ENCODE measurements at regions not wholly inside any gene's neighbourhood (a gene's known extent, or its start where the extent isn't known, plus 50 kb on each side); places are given as distances from the start of the nearest gene placed in this dataset.
A peak's percentile ranks its signal among the peaks of the same experiment; 100 is the strongest.

DNA sequence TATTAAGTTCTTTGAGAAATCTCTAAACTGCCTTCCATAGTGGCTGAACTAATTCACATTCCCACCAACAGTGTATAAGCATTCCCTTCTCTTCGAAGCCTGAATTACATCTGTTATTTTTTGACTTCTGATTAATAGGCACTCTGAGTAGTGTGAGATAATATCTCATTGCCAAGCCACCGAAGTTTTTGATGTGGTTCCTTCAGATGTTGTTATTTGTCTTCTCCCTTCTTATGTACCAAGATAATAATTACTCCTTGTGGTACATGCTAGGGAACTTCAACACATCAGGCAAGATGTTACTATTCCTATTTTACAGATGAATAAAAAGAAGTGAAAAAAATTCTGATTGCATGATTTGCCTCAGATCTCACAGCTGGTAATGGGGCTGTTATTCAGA, 70.9 kb downstream of the KCTD12 start:
- WGBS, 2 donors, result 70 to 85% methylated on average over 2 of the region's 2 CpGs
- DNase-seq, result no peak
- Histone ChIP-seq H3K27me3 (no peaks in the 10 kb centered on the region), H3K36me3 (no peaks in the 10 kb centered on the region), H3K27ac (no peak overlapping the region), H3K4me3 (no peak overlapping the region), H3K4me1 (peaks cover 0 to 11% (median 4%) of the 10 kb centered on the region in 4 donors), H3K9me3 (peaks cover 0 to 2% (median 0%) of the 10 kb centered on the region in 4 donors)
- TF ChIP-seq POLR2AphosphoS5 (IDR thresholded peaks at IDR 0.05) (no peak), POLR2A (IDR thresholded peaks at IDR 0.05) (no peak), EP300 (IDR thresholded peaks at IDR 0.05) (no peak)
- TF ChIP-seq, protein P1, sequence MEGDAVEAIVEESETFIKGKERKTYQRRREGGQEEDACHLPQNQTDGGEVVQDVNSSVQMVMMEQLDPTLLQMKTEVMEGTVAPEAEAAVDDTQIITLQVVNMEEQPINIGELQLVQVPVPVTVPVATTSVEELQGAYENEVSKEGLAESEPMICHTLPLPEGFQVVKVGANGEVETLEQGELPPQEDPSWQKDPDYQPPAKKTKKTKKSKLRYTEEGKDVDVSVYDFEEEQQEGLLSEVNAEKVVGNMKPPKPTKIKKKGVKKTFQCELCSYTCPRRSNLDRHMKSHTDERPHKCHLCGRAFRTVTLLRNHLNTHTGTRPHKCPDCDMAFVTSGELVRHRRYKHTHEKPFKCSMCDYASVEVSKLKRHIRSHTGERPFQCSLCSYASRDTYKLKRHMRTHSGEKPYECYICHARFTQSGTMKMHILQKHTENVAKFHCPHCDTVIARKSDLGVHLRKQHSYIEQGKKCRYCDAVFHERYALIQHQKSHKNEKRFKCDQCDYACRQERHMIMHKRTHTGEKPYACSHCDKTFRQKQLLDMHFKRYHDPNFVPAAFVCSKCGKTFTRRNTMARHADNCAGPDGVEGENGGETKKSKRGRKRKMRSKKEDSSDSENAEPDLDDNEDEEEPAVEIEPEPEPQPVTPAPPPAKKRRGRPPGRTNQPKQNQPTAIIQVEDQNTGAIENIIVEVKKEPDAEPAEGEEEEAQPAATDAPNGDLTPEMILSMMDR (IDR thresholded peaks at IDR 0.05), result no peak
- intact Hi-C loops (cut with DNase I), result no loop called here

DNA sequence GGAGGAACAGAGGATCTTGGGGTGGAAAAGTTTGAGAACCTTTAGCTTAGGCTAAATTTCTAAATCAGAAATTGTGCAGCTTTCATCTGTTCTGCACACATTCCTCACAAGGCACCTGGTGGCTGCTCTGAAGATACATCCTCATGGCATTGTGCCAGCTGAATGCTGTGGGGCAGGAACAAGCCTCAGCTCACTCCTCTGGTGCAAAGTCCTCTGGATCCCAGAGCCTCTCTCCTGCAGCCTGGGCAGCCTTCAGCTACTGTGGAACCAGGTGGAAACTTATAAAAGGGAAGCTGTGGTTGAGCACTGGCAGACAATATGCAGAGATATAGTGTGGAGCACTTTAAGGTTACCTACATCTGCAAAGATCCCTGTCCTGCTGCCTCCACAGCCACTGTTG, 72.3 kb downstream of the KCTD12 start:
- no peak overlapping the region for H3K27ac ChIP-seq
- H3K4me3 ChIP-seq, result no peak overlapping the region
- no peaks in the 10 kb centered on the region for H3K36me3 ChIP-seq
- no peak for TF ChIP-seq POLR2AphosphoS5 (IDR thresholded peaks at IDR 0.05)
- no peak for TF ChIP-seq POLR2A (IDR thresholded peaks at IDR 0.05)
- TF ChIP-seq, protein P1 (IDR thresholded peaks at IDR 0.05), result no peak
- TF ChIP-seq EP300 (IDR thresholded peaks at IDR 0.05), result no peak
- no peak for DNase-seq
- intact Hi-C loops (cut with DNase I), result no loop called here
- no peaks in the 10 kb centered on the region for H3K27me3 ChIP-seq
- H3K4me1 ChIP-seq, result peaks cover 0 to 11% (median 4%) of the 10 kb centered on the region in 4 donors
- peaks cover 0 to 2% (median 0%) of the 10 kb centered on the region in 4 donors for H3K9me3 ChIP-seq

DNA sequence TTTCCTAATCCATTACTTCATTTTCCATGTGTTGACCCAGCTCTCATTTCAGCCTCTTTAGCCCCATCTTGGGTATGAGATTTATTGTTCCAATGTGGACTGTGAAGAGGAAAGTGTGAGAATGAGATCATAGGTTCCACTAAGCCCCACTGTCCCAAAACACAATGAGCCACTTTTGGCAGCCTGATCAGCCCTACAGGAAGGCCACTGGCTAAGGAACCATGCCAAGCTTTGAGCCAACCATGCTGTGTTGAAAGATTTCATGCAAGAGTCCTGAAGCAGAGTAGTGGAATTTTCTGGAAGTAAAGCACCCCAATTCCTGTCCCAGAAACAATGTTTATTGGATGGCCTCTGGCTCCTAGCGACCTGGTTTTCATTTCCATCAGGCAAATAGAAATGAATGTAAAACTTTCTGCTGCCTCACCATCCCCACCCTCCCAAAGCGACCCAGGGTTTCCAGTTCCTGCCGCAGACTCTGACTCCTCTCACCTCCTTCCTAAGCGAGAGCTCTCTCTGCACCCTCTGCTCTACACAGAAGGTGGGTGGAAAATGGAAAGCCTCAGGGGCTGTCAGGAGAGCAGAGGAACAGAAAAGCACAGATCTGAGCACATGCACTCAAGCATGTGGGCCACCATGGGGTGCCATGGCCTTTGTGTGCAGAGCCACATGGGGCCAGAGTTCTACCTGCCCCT, 73.1 kb downstream of the KCTD12 start:
- intact Hi-C loops (cut with DNase I), result no loop called here
- 84 to 90% methylated on average over 4 of the region's 4 CpGs for WGBS, 2 donors
- no peaks in the 10 kb centered on the region for H3K36me3 ChIP-seq
- H3K4me1 ChIP-seq, result peaks cover 0 to 11% (median 4%) of the 10 kb centered on the region in 4 donors
- TF ChIP-seq EP300 (IDR thresholded peaks at IDR 0.05) (no peak), POLR2AphosphoS5 (IDR thresholded peaks at IDR 0.05) (no peak), POLR2A (IDR thresholded peaks at IDR 0.05) (no peak)
- TF ChIP-seq, protein P1 (IDR thresholded peaks at IDR 0.05), result no peak
- no peak for DNase-seq
- no peaks in the 10 kb centered on the region for H3K27me3 ChIP-seq
- H3K4me3 ChIP-seq, result no peak overlapping the region
- H3K9me3 ChIP-seq, result peaks cover 0 to 5% (median 0%) of the 10 kb centered on the region in 4 donors
- no peak overlapping the region for H3K27ac ChIP-seq

DNA sequence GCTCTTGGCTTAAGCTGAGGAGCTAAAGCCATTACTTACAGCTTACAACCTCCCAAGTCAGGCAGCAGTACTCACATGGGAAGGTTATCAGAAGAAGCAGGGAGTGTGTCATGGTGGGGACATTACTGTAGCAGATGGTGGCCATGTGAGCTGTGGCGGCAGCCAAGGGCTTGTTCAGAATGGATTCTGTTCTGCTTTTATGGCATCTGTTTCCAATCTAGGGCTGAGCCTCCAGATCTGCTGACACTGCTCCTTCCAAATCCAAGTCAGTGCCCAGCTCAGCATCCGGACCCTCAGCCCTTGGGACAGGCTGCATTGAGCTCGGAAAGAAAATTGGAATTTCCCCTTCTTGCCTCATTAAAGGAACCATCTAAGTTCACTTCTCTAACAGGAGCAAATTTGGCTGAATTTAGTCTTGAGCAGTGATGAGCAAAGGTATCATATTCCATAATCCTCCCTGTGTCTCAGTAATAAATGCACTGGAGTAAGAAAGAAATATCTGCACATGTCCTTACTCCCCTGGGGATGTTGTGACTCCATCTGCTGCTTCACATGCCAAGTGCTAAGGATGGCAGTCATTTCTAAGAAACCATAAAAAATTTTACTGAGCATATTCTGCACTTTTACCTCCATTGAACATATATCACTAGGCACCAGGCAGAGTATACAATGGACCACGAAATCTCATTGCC, 73.9 kb downstream of the KCTD12 start:
- no peaks in the 10 kb centered on the region for H3K36me3 ChIP-seq
- DNase-seq, result peak; percentile 70
- intact Hi-C loops (cut with DNase I), result no loop called here
- H3K9me3 ChIP-seq, result peaks cover 0 to 6% (median 0%) of the 10 kb centered on the region in 4 donors
- TF ChIP-seq, protein P1 (IDR thresholded peaks at IDR 0.05), result no peak
- TF ChIP-seq POLR2AphosphoS5 (IDR thresholded peaks at IDR 0.05) (peak in 1 of 4 donors; percentile 38), EP300 (IDR thresholded peaks at IDR 0.05) (no peak), POLR2A (IDR thresholded peaks at IDR 0.05) (no peak)
- H3K4me3 ChIP-seq, result no peak overlapping the region
- H3K4me1 ChIP-seq, result peaks cover 0 to 11% (median 4%) of the 10 kb centered on the region in 4 donors
- H3K27ac ChIP-seq, result peak overlapping the region in 2 of 4 donors; percentile 3 to 15
- no peaks in the 10 kb centered on the region for H3K27me3 ChIP-seq
- WGBS, 2 donors, result 78 to 84% methylated on average over 4 of the region's 4 CpGs

Data from sigmoid colon (tissue), 6 donors.